GM21381 (cell line): ENCODE measurements at regions not wholly inside any gene's neighbourhood (a gene's known extent, or its start where the extent isn't known, plus 50 kb on each side); places are given as distances from the start of the nearest gene placed in this dataset.

Experiments used
- ATAC-seq: cut with Tn5 transposase; IDR thresholded peaks from one replicate; pipeline ENCODE4 v1.9.1; 2021; ENCODE audit warnings: mild to moderate bottlenecking, moderate library complexity; ENCODE audit not compliant: unreplicated experiment

- no peak for ATAC-seq
These were observed 167.5 kb upstream of the ALCAM start for GRCh38 chr3:105199217-105199616.

- ATAC-seq: no peak
These were observed 156.6 kb upstream of the ALCAM start for GRCh38 chr3:105210141-105210540.

- ATAC-seq: no peak
These were observed 152.1 kb upstream of the ALCAM start for GRCh38 chr3:105214590-105214989.

- no peak for ATAC-seq
These were observed 144.1 kb upstream of the ALCAM start for GRCh38 chr3:105222568-105223093.

GRCh38 chr3:105223815-105224214, 142.9 kb upstream of the ALCAM start:
- no peak for ATAC-seq

GRCh38 chr3:105228696-105229095, 138.0 kb upstream of the ALCAM start:
- no peak for ATAC-seq

- no peak for ATAC-seq
These were observed 134.2 kb upstream of the ALCAM start for GRCh38 chr3:105232553-105232952.

GRCh38 chr3:105233010-105233409, 133.7 kb upstream of the ALCAM start:
- no peak for ATAC-seq

GRCh38 chr3:105235221-105235620, 131.5 kb upstream of the ALCAM start:
- no peak for ATAC-seq

GRCh38 chr3:105235785-105236184, 130.9 kb upstream of the ALCAM start:
- ATAC-seq: no peak

- ATAC-seq: no peak
These were observed 128.3 kb upstream of the ALCAM start for GRCh38 chr3:105238367-105238766.

- no peak for ATAC-seq
These were observed 123.6 kb upstream of the ALCAM start for GRCh38 chr3:105243076-105243475.

- ATAC-seq: no peak
These were observed 120.2 kb upstream of the ALCAM start for GRCh38 chr3:105246536-105246935.

- no peak for ATAC-seq
These were observed 113.5 kb upstream of the ALCAM start for GRCh38 chr3:105253225-105253624.

GRCh38 chr3:105254154-105254553, 112.6 kb upstream of the ALCAM start:
- no peak for ATAC-seq

- no peak for ATAC-seq
These were observed 111.4 kb upstream of the ALCAM start for GRCh38 chr3:105255350-105255749.

GRCh38 chr3:105259496-105259895, 107.2 kb upstream of the ALCAM start:
- ATAC-seq: no peak

- no peak for ATAC-seq
These were observed 106.3 kb upstream of the ALCAM start for GRCh38 chr3:105260385-105260784.

GRCh38 chr3:105274536-105274935, 92.2 kb upstream of the ALCAM start:
- ATAC-seq: no peak

GRCh38 chr3:105274958-105275357, 91.8 kb upstream of the ALCAM start:
- no peak for ATAC-seq

GRCh38 chr3:105277656-105278055, 89.1 kb upstream of the ALCAM start:
- ATAC-seq: no peak

- no peak for ATAC-seq
These were observed 88.0 kb upstream of the ALCAM start for GRCh38 chr3:105278688-105279087.

- ATAC-seq: no peak
These were observed 84.7 kb upstream of the ALCAM start for GRCh38 chr3:105281989-105282388.

GRCh38 chr3:105284876-105285275, 81.8 kb upstream of the ALCAM start:
- no peak for ATAC-seq
